ENCODE measurements at regions not wholly inside any gene's neighbourhood (a gene's known extent, or its start where the extent isn't known, plus 50 kb on each side); places are given as distances from the start of the nearest gene placed in this dataset.

DNA sequence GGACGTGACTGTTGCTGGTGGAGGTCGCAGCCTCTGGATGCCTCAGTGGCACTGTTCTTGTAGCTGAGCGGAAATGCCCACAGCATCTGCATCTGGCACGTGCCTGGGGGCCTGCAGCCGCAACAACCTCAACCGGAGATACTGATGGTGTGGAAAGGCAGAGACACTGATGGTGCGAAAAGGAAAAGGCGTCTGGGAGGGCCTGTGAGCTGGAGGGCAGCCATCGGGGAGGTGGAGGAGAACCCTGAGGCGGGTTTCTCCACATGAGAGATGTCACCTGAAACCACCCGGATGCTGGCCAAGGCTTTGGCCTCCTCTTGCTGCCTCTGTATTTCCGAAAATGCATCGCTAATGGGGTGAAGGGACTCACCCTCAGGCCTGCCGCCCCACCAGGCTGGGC is 284.8 kb upstream of the WSB1 start:
- TF ChIP-seq, protein P1, sequence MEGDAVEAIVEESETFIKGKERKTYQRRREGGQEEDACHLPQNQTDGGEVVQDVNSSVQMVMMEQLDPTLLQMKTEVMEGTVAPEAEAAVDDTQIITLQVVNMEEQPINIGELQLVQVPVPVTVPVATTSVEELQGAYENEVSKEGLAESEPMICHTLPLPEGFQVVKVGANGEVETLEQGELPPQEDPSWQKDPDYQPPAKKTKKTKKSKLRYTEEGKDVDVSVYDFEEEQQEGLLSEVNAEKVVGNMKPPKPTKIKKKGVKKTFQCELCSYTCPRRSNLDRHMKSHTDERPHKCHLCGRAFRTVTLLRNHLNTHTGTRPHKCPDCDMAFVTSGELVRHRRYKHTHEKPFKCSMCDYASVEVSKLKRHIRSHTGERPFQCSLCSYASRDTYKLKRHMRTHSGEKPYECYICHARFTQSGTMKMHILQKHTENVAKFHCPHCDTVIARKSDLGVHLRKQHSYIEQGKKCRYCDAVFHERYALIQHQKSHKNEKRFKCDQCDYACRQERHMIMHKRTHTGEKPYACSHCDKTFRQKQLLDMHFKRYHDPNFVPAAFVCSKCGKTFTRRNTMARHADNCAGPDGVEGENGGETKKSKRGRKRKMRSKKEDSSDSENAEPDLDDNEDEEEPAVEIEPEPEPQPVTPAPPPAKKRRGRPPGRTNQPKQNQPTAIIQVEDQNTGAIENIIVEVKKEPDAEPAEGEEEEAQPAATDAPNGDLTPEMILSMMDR (conservative IDR thresholded peaks at IDR 0.05 in 1 of 2, IDR thresholded peaks at IDR 0.05 in 1 of 2; ENCODE audit: extremely low read depth in 1 of 2, insufficient read depth in 1 of 2, low read depth in 1 of 2, low read length in 2 of 2): no peak
- no peak for TF ChIP-seq EZH2 (IDR thresholded peaks at IDR 0.05; ENCODE audit: borderline replicate concordance, low read length)
